Cardiac muscle cell (in vitro differentiated cells and primary cell): ENCODE measurements at regions not wholly inside any gene's neighbourhood (a gene's known extent, or its start where the extent isn't known, plus 50 kb on each side); places are given as distances from the start of the nearest gene placed in this dataset.
"Not testable (repeated sequence)": the region's sequence is repeated elsewhere in the genome, so short reads cannot be mapped to it uniquely, and the experiment has no call there.

ENCODE experiments used
- DNase-seq, 2 donors: peaks; one replicate each; pipeline versions ENCODE4 v3.0.0 to v3.0.0-alpha.2; 2010 to 2017; ENCODE audit warnings: low read depth in 1 of 2, low spot score in 1 of 2
- H3K27ac ChIP-seq: fragments of 200-600 bp; sonication (generic); 2 replicates; pipeline ENCODE4 v1.5.1; 2016
- H3K27me3 ChIP-seq: fragments of 200-600 bp; sonication (generic); 2 replicates; pipeline ENCODE4 v1.6.0; 2016; ENCODE audit warnings: control low read depth
- H3K36me3 ChIP-seq: fragments of 200-600 bp; sonication (generic); 2 replicates; pipeline ENCODE4 v1.5.1; 2016; ENCODE audit warnings: control low read depth
- H3K4me1 ChIP-seq: fragments of 200-600 bp; sonication (generic); 2 replicates; pipeline ENCODE4 v1.8.1; 2017; ENCODE audit warnings: low read depth, mild to moderate bottlenecking, mixed run types
- H3K4me3 ChIP-seq: fragments of 200-600 bp; sonication (generic); 2 replicates; pipeline ENCODE4 v1.5.1; 2016; ENCODE audit warnings: mild to moderate bottlenecking
- H3K9me3 ChIP-seq: fragments of 200-600 bp; sonication (generic); 2 replicates; pipeline ENCODE4 v1.5.1; 2017; ENCODE audit warnings: low read depth, mild to moderate bottlenecking, control low read depth
- TF ChIP-seq, protein P1 (sequence below): IDR thresholded peaks from 2 replicates; pipeline ENCODE4 v1.5.1; 2012; ENCODE audit warnings: low read depth, mild to moderate bottlenecking, low read length

DNA sequence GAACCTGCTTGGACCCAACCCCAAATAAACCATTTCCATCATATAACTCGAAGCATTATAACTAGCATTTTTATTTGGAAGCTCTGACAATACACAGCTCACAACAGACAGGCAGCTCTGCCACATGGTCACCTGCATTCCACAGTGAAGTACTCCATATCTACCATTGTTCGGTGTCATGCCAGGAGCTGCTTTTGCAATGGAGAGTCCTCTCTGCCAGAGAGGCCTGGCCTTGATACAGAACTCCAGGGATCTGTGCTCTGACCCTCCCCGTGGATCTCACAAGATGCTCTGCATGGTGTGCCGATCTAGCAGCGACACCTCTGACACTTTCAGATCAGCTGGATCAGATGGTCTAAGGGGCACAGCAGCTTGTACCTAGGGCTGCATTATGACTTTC, 109.6 kb downstream of the SYF2 start:
- no peaks in the 10 kb centered on the region for H3K27me3 ChIP-seq
- H3K36me3 ChIP-seq: no peaks in the 10 kb centered on the region
- H3K4me1 ChIP-seq: no peaks in the 10 kb centered on the region
- H3K9me3 ChIP-seq: no peaks in the 10 kb centered on the region
- no peak overlapping the region for H3K27ac ChIP-seq
- TF ChIP-seq, protein P1, sequence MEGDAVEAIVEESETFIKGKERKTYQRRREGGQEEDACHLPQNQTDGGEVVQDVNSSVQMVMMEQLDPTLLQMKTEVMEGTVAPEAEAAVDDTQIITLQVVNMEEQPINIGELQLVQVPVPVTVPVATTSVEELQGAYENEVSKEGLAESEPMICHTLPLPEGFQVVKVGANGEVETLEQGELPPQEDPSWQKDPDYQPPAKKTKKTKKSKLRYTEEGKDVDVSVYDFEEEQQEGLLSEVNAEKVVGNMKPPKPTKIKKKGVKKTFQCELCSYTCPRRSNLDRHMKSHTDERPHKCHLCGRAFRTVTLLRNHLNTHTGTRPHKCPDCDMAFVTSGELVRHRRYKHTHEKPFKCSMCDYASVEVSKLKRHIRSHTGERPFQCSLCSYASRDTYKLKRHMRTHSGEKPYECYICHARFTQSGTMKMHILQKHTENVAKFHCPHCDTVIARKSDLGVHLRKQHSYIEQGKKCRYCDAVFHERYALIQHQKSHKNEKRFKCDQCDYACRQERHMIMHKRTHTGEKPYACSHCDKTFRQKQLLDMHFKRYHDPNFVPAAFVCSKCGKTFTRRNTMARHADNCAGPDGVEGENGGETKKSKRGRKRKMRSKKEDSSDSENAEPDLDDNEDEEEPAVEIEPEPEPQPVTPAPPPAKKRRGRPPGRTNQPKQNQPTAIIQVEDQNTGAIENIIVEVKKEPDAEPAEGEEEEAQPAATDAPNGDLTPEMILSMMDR: no peak
- DNase-seq: peak in 1 of 2 donors; percentile 48
- no peak overlapping the region for H3K4me3 ChIP-seq

DNA sequence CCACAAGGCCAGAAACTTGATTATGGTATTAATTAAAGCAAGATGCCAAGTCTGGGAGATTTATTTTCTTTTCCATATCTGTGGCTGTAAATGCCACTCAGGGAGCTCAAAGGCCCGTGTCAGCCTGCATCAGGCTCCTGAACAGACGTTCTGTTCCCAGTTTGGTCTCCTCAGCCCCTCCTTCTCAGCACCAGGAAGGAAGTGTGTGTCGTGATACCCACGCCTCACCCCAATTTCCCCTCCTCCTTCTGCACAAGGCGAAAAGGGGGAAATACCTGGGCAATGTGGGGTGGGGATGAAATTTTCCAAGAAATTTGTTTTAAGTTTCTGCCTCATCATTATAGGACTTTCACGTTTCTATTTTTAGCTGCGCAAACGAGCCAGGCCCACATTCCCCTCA, 112.0 kb downstream of the SYF2 start:
- TF ChIP-seq, protein P1: no peak
- H3K36me3 ChIP-seq: no peaks in the 10 kb centered on the region
- DNase-seq: no peak
- no peaks in the 10 kb centered on the region for H3K27me3 ChIP-seq
- H3K4me1 ChIP-seq: no peaks in the 10 kb centered on the region
- H3K4me3 ChIP-seq: no peak overlapping the region
- H3K27ac ChIP-seq: no peak overlapping the region
- no peaks in the 10 kb centered on the region for H3K9me3 ChIP-seq

DNA sequence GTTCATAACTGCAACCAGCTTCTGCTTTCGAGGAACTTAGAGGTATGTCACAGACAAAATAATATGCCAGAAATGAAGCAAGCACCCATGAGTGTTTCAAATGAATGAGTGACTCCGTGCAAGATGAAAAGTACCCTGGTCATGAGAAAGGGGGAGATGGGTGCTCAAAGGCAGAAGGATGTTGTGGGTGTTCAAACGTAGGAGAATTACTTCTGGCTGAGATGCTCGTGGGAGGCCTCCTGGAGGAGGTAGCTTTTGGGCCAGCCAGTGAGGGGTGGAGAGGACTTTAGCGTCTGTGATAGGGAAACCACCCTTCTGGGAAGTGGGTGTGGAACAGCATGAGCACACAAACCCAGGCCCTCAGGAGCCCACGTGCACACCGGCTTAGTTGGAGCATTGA, 113.8 kb downstream of the SYF2 start:
- TF ChIP-seq, protein P1: no peak
- Histone ChIP-seq H3K36me3 (no peaks in the 10 kb centered on the region), H3K4me1 (no peaks in the 10 kb centered on the region), H3K4me3 (no peak overlapping the region), H3K9me3 (no peaks in the 10 kb centered on the region), H3K27me3 (no peaks in the 10 kb centered on the region), H3K27ac (no peak overlapping the region)
- no peak for DNase-seq

DNA sequence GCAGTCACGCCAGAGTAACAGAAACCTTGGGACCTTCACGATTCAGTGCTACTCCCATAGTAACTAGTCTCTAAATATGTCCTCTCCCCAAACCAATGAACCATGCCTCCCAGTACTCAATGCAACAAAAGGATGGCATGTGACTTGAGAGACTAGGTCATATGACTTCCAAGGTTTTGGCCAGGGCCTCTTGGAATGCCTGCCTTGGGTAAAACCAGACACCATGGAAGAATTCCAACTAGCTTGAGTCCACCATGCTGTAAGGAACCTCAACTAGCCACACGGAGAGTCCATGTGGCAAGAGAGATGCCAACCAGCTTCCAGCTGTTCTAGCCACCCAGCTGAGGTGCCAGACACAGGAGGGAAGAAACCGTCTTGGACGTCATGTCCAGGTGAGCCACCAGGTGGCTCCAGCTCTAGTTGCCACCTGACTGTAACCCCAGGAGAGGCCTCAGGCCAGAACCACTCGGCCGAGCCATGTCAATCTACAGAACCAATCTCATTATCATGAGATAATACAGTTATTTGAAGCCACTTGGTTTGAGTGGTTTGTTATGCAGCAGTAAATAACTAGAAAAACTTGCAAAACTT, 115.0 kb downstream of the SYF2 start:
- Histone ChIP-seq H3K4me3 (no peak overlapping the region), H3K36me3 (no peaks in the 10 kb centered on the region), H3K9me3 (no peaks in the 10 kb centered on the region), H3K27me3 (no peaks in the 10 kb centered on the region), H3K4me1 (no peaks in the 10 kb centered on the region), H3K27ac (no peak overlapping the region)
- no peak for DNase-seq
- TF ChIP-seq, protein P1: no peak

DNA sequence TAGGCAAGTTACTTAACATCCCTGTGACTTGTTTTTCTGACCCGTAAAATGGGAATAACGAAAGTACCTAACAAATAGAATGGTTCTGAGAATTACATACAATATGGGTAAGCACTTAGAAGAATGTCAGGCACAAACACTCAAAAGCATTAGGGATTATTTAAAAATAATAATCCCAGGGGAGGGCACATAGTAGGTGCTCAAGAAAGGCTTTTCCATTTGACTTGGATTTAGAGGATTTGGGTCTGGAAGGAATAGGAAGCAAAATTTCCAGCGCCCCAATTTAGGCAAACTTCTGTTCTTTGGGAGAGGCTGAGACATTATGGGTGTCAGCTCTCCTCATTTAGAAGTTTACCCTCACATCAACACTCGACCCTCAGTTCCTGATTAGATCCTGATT, 115.5 kb downstream of the SYF2 start:
- H3K27me3 ChIP-seq: no peaks in the 10 kb centered on the region

DNA sequence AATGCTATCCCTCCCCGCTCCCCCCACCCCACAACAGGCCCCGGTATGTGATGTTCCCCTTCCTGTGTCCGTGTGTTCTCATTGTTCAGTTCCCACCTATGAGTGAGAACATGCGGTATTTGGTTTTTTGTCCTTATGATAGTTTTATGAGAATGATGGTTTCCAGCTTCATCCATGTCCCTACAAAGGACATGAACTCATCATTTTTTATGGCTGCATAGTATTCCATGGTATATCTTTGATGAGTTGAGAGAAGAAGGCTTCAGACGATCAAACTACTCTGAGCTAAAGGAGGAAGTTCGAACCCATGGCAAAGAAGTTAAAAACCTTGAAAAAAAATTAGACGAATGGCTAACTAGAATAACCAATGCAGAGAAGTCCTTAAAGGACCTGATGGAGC, 116.2 kb downstream of the SYF2 start:
- not testable (repeated sequence) for H3K4me1 ChIP-seq, H3K4me3 ChIP-seq, H3K27me3 ChIP-seq, H3K36me3 ChIP-seq, H3K27ac ChIP-seq, H3K9me3 ChIP-seq, DNase-seq

More for the DNA sequence above, 115.5 kb downstream of the SYF2 start:
- no peak overlapping the region for H3K4me3 ChIP-seq
- TF ChIP-seq, protein P1: no peak
- no peak overlapping the region for H3K27ac ChIP-seq
- no peaks in the 10 kb centered on the region for H3K9me3 ChIP-seq
- DNase-seq: no peak
- no peaks in the 10 kb centered on the region for H3K4me1 ChIP-seq
- H3K36me3 ChIP-seq: no peaks in the 10 kb centered on the region
